Natural killer cell (primary cell): ENCODE measurements at regions not wholly inside any gene's neighbourhood (a gene's known extent, or its start where the extent isn't known, plus 50 kb on each side); places are given as distances from the start of the nearest gene placed in this dataset.

Experiments used
- ATAC-seq, 3 donors: fragments of 150-1000 bp in 2 of 3; fragments of 200-7000 bp in 1 of 3; cut with Tn5 transposase; 1 replicate in 1 of 3; 2 replicates in 2 of 3; pipeline ENCODE4 v1.10.0; 2021; ENCODE audit warnings: mild to moderate bottlenecking in 2 of 3, moderate library complexity in 2 of 3
- DNase-seq, 2 donors: peaks; one replicate each; pipeline versions ENCODE4 v3.0.0 to v3.0.0-alpha.2; 2013 to 2021; ENCODE audit warnings: mixed read lengths in 1 of 2
- H3K27ac ChIP-seq: one replicate; pipeline ENCODE4 v1.5.1; 2013; ENCODE audit warnings: mild to moderate bottlenecking, low read length
- H3K27me3 ChIP-seq: one replicate; pipeline ENCODE4 v1.6.1; 2013; ENCODE audit warnings: low read length; ENCODE audit not compliant: control insufficient read depth, insufficient read depth
- H3K36me3 ChIP-seq: one replicate; pipeline ENCODE4 v1.6.1; 2013; ENCODE audit warnings: low read length; ENCODE audit not compliant: control insufficient read depth, insufficient read depth
- H3K4me1 ChIP-seq: one replicate; pipeline ENCODE4 v1.6.1; 2013; ENCODE audit warnings: low read length; ENCODE audit not compliant: control insufficient read depth, insufficient read depth
- H3K4me3 ChIP-seq: one replicate; pipeline ENCODE4 v1.5.1; 2013; ENCODE audit warnings: low read length
- H3K9me3 ChIP-seq: one replicate; pipeline ENCODE4 v1.6.1; 2013; ENCODE audit warnings: low read length; ENCODE audit not compliant: control insufficient read depth, insufficient read depth
- H3K27ac Mint-ChIP-seq, 2 donors: one replicate each; pipeline ENCODE4 v1.8.0; 2022; ENCODE audit warnings: mild to moderate bottlenecking in 2 of 2, mixed read lengths in 2 of 2, moderate library complexity in 1 of 2
- H3K27me3 Mint-ChIP-seq, 2 donors: one replicate each; pipeline ENCODE4 v1.8.0; 2022; ENCODE audit warnings: low read depth in 2 of 2, mixed read lengths in 2 of 2
- H3K36me3 Mint-ChIP-seq: one replicate; pipeline ENCODE4 v1.8.0; 2022; ENCODE audit warnings: mixed read lengths
- H3K4me1 Mint-ChIP-seq, 2 donors: one replicate each; pipeline ENCODE4 v1.8.0; 2022; ENCODE audit warnings: mixed read lengths in 2 of 2
- H3K4me3 Mint-ChIP-seq: one replicate; pipeline ENCODE4 v1.8.0; 2022; ENCODE audit warnings: mild to moderate bottlenecking, moderate library complexity, mixed read lengths
- H3K9me3 Mint-ChIP-seq, 2 donors: one replicate each; pipeline ENCODE4 v1.8.0; 2022; ENCODE audit warnings: mixed read lengths in 2 of 2
- CTCF ChIP-seq: fragments of 200-600 bp; IDR thresholded peaks from one replicate; pipeline ENCODE4 v1.8.0; 2022; ENCODE audit warnings: antibody characterized with exemption
- WGBS: methylation state at CpG from one replicate; pipeline ENCODE4 v1.1.7; 2013; ENCODE audit warnings: missing lambda C conversion rate; ENCODE audit not compliant: insufficient coverage; 5-methylcytosine and 5-hydroxymethylcytosine counted together
- intact Hi-C: fragments of 100-400 bp; cut with micrococcal nuclease; formaldehyde crosslinking; loops from one replicate; pipeline ENCODE4 v1.14.2; 2022

GRCh38 chr2:18446715-18447114, 113.7 kb downstream of the RDH14 start:
- no peak overlapping the region for H3K27ac Mint-ChIP-seq
- intact Hi-C loops: no loop called here

GRCh38 chr2:18445433-18446320, 114.8 kb downstream of the RDH14 start:
- DNase-seq (no peak), ATAC-seq (no peak)
- TF ChIP-seq CTCF: no peak
- Histone ChIP-seq H3K27ac (no peak overlapping the region), H3K4me3 (no peak overlapping the region), H3K27me3 (no peaks in the 10 kb centered on the region), H3K4me1 (no peaks in the 10 kb centered on the region), H3K9me3 (no peaks in the 10 kb centered on the region), H3K36me3 (no peaks in the 10 kb centered on the region)
- Mint-ChIP-seq H3K27me3 (peaks cover 5 to 16% of the 10 kb centered on the region in 2 donors), H3K4me3 (no peak overlapping the region), H3K36me3 (no peaks in the 10 kb centered on the region), H3K27ac (no peak overlapping the region), H3K9me3 (no peaks in the 10 kb centered on the region), H3K4me1 (no peaks in the 10 kb centered on the region)
- intact Hi-C loops: no loop called here
- 78% methylated on average over 7 of the region's 7 CpGs for WGBS

More at GRCh38 chr2:18446715-18447114, 113.7 kb downstream of the RDH14 start:
- no peak overlapping the region for H3K4me3 Mint-ChIP-seq
- no peaks in the 10 kb centered on the region for H3K36me3 Mint-ChIP-seq
- TF ChIP-seq CTCF: no peak
- Histone ChIP-seq H3K4me1 (no peaks in the 10 kb centered on the region), H3K9me3 (no peaks in the 10 kb centered on the region), H3K36me3 (no peaks in the 10 kb centered on the region), H3K4me3 (no peak overlapping the region), H3K27me3 (no peaks in the 10 kb centered on the region), H3K27ac (no peak overlapping the region)
- no peaks in the 10 kb centered on the region for H3K4me1 Mint-ChIP-seq
- no peak for DNase-seq
- H3K9me3 Mint-ChIP-seq: no peaks in the 10 kb centered on the region
- 81% methylated on average over 2 of the region's 2 CpGs for WGBS
- peaks cover 5 to 16% of the 10 kb centered on the region in 2 donors for H3K27me3 Mint-ChIP-seq
- ATAC-seq: no peak

GRCh38 chr2:18444806-18445205, 115.6 kb downstream of the RDH14 start:
- ATAC-seq (no peak), DNase-seq (no peak)
- TF ChIP-seq CTCF: no peak
- Histone ChIP-seq H3K9me3 (no peaks in the 10 kb centered on the region), H3K27me3 (no peaks in the 10 kb centered on the region), H3K4me3 (no peak overlapping the region), H3K4me1 (no peaks in the 10 kb centered on the region), H3K36me3 (no peaks in the 10 kb centered on the region), H3K27ac (no peak overlapping the region)
- intact Hi-C loops: no loop called here
- Mint-ChIP-seq H3K4me3 (no peak overlapping the region), H3K4me1 (no peaks in the 10 kb centered on the region), H3K27ac (no peak overlapping the region), H3K27me3 (peaks cover 5 to 16% of the 10 kb centered on the region in 2 donors), H3K9me3 (no peaks in the 10 kb centered on the region), H3K36me3 (no peaks in the 10 kb centered on the region)
- 89% methylated on average over 2 of the region's 2 CpGs for WGBS
